DND-41 (cell line): ENCODE measurements at regions not wholly inside any gene's neighbourhood (a gene's known extent, or its start where the extent isn't known, plus 50 kb on each side); places are given as distances from the start of the nearest gene placed in this dataset.

Experiments
- ATAC-seq: fragments of 200-7000 bp; cut with Tn5 transposase; 3 replicates; pipeline ENCODE4 v1.9.1; 2021; ENCODE audit warnings: low read depth; ENCODE audit not compliant: insufficient read depth
- DNase-seq: peaks from one replicate; pipeline ENCODE4 v3.0.0-alpha.2; 2020
- H2AFZ ChIP-seq: 2 replicates; pipeline ENCODE4 v1.6.0; 2012; ENCODE audit warnings: low read depth, low read length
- H3K27ac ChIP-seq: 2 replicates; pipeline ENCODE4 v1.5.1; 2012; ENCODE audit warnings: low read length, inconsistent platforms
- H3K27me3 ChIP-seq: fragments of 200-600 bp; sonication (generic); 2 replicates; pipeline ENCODE4 v1.6.0; 2012; ENCODE audit warnings: low read length, mild to moderate bottlenecking, inconsistent platforms; ENCODE audit not compliant: insufficient read depth, poor library complexity
- H3K36me3 ChIP-seq: 2 replicates; pipeline ENCODE4 v1.5.1; 2012; ENCODE audit warnings: low read length, inconsistent platforms; ENCODE audit not compliant: insufficient read depth
- H3K4me1 ChIP-seq: 2 replicates; pipeline ENCODE4 v1.5.1; 2012; ENCODE audit warnings: mild to moderate bottlenecking, low read length; ENCODE audit not compliant: insufficient read depth
- H3K4me2 ChIP-seq: 2 replicates; pipeline ENCODE4 v1.6.0; 2012; ENCODE audit warnings: mild to moderate bottlenecking, moderate library complexity, low read length, inconsistent platforms; ENCODE audit not compliant: insufficient read depth
- H3K4me3 ChIP-seq, 2 experiments: fragments of 200-600 bp in 1 of 2; shearing (Covaris generic) in 1 of 2; 2 replicates each; pipeline ENCODE4 v1.5.1; 2012 to 2016; ENCODE audit warnings: inconsistent platforms in 2 of 2, low read length in 2 of 2, mild to moderate bottlenecking in 2 of 2, low read depth in 1 of 2, moderate library complexity in 1 of 2
- H3K79me2 ChIP-seq: 2 replicates; pipeline ENCODE4 v1.6.0; 2012; ENCODE audit warnings: low read length, inconsistent platforms; ENCODE audit not compliant: insufficient read depth
- H3K9ac ChIP-seq: 2 replicates; pipeline ENCODE4 v1.6.0; 2012; ENCODE audit warnings: low read depth, mild to moderate bottlenecking, inconsistent platforms, low read length, moderate library complexity
- H3K9me3 ChIP-seq: 2 replicates; pipeline ENCODE4 v1.5.1; 2012; ENCODE audit warnings: low read length, moderate library complexity, mild to moderate bottlenecking, inconsistent platforms; ENCODE audit not compliant: insufficient read depth, severe bottlenecking
- H4K20me1 ChIP-seq: 2 replicates; pipeline ENCODE4 v1.6.0; 2012; ENCODE audit warnings: low read length; ENCODE audit not compliant: insufficient read depth
- EZH2 ChIP-seq: IDR thresholded peaks from 3 replicates; pipeline ENCODE4 v1.6.1; 2012; ENCODE audit warnings: borderline replicate concordance, low read depth, mild to moderate bottlenecking, moderate library complexity, low read length, inconsistent platforms; ENCODE audit not compliant: severe bottlenecking
- TF ChIP-seq, protein P1 (sequence below): IDR thresholded peaks from 2 replicates; pipeline ENCODE4 v1.5.1; 2012; ENCODE audit warnings: borderline replicate concordance, low read length, moderate library complexity, mild to moderate bottlenecking; ENCODE audit not compliant: poor library complexity, severe bottlenecking; ENCODE audit errors: extremely low read depth

DNA sequence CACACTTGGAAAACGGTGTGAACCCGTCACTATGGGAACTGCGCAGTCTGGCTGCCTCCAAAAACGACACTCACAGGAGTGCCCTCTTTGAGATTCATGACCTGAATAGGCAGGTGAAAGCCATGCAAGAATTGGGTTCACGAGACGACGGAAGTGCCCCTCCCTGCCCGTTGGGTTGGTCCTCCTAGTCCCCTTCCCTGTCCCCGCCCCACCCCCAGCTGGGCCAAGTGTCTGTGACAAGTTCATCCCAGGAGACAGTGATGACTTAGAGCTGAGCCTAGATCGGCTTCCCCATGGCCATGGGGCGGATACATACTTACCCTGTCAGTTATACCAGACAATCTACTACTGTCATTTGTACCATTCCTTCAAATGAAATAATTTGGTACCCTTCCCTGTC lies 1137.7 kb upstream of the CHAC2 start:
- Histone ChIP-seq H3K27ac (no peak overlapping the region), H2AFZ (no peak overlapping the region), H3K36me3 (no peaks in the 10 kb centered on the region), H4K20me1 (no peaks in the 10 kb centered on the region), H3K9me3 (no peaks in the 10 kb centered on the region), H3K9ac (no peak overlapping the region), H3K4me1 (no peaks in the 10 kb centered on the region), H3K4me3 (no peak overlapping the region), H3K4me2 (no peak overlapping the region), H3K79me2 (no peaks in the 10 kb centered on the region), H3K27me3 (no peaks in the 10 kb centered on the region)
- no peak for DNase-seq
- TF ChIP-seq, protein P1, sequence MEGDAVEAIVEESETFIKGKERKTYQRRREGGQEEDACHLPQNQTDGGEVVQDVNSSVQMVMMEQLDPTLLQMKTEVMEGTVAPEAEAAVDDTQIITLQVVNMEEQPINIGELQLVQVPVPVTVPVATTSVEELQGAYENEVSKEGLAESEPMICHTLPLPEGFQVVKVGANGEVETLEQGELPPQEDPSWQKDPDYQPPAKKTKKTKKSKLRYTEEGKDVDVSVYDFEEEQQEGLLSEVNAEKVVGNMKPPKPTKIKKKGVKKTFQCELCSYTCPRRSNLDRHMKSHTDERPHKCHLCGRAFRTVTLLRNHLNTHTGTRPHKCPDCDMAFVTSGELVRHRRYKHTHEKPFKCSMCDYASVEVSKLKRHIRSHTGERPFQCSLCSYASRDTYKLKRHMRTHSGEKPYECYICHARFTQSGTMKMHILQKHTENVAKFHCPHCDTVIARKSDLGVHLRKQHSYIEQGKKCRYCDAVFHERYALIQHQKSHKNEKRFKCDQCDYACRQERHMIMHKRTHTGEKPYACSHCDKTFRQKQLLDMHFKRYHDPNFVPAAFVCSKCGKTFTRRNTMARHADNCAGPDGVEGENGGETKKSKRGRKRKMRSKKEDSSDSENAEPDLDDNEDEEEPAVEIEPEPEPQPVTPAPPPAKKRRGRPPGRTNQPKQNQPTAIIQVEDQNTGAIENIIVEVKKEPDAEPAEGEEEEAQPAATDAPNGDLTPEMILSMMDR: no peak
- TF ChIP-seq EZH2: no peak
- no peak for ATAC-seq

- TF ChIP-seq EZH2: no peak
- TF ChIP-seq, protein P1: no peak
- Histone ChIP-seq H3K4me1 (no peaks in the 10 kb centered on the region), H4K20me1 (no peaks in the 10 kb centered on the region), H3K4me3 (no peak overlapping the region), H2AFZ (no peak overlapping the region), H3K27ac (no peak overlapping the region), H3K4me2 (no peak overlapping the region), H3K9ac (no peak overlapping the region), H3K27me3 (no peaks in the 10 kb centered on the region), H3K79me2 (no peaks in the 10 kb centered on the region), H3K9me3 (no peaks in the 10 kb centered on the region), H3K36me3 (no peaks in the 10 kb centered on the region)
- DNase-seq: no peak
- ATAC-seq: no peak
These were observed 1138.1 kb upstream of the CHAC2 start for GRCh38 chr2:52629531-52629930.

GRCh38 chr2:52622266-52622665 lies 1145.3 kb upstream of the CHAC2 start:
- DNase-seq: no peak
- no peak overlapping the region for H3K4me3 ChIP-seq
- no peak overlapping the region for H3K4me2 ChIP-seq
- H3K27me3 ChIP-seq: no peaks in the 10 kb centered on the region
- H3K4me1 ChIP-seq: no peaks in the 10 kb centered on the region
- ATAC-seq: no peak
- no peak overlapping the region for H3K27ac ChIP-seq
- no peaks in the 10 kb centered on the region for H3K36me3 ChIP-seq
- H4K20me1 ChIP-seq: no peaks in the 10 kb centered on the region
- no peaks in the 10 kb centered on the region for H3K9me3 ChIP-seq
- no peaks in the 10 kb centered on the region for H3K79me2 ChIP-seq
- TF ChIP-seq, protein P1: no peak
- TF ChIP-seq EZH2: no peak
- H3K9ac ChIP-seq: no peak overlapping the region
- no peak overlapping the region for H2AFZ ChIP-seq

DNA sequence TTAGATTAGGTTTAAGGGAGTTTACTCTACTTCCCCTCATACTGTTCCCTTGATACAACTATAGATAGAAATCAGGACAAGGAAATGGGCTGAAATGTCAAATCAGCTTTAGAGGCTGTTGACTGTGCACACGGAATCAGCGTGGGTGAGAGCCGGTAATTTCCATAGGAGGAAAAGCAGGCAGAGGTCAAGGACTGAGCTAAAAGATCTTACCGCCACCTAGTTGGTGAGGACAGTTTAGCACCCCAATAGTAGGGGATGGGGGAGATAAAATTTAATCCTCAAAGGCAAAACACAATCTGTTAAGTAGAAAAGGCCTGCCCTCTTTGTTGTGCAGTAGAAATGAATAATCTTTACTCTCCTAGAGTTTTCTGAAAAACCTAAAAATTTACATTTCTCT lies 1154.5 kb upstream of the CHAC2 start:
- H3K27me3 ChIP-seq: no peaks in the 10 kb centered on the region
- H3K4me1 ChIP-seq: no peaks in the 10 kb centered on the region
- no peak for TF ChIP-seq EZH2
- TF ChIP-seq, protein P1: no peak
- no peak overlapping the region for H3K4me2 ChIP-seq
- no peak overlapping the region for H2AFZ ChIP-seq
- H3K79me2 ChIP-seq: no peaks in the 10 kb centered on the region
- no peak overlapping the region for H3K27ac ChIP-seq
- H3K4me3 ChIP-seq: no peak overlapping the region
- H4K20me1 ChIP-seq: no peaks in the 10 kb centered on the region
- no peaks in the 10 kb centered on the region for H3K36me3 ChIP-seq
- no peaks in the 10 kb centered on the region for H3K9me3 ChIP-seq
- H3K9ac ChIP-seq: no peak overlapping the region
- DNase-seq (no peak), ATAC-seq (no peak)
